WTC11 (cell line): ENCODE measurements at regions not wholly inside any gene's neighbourhood (a gene's known extent, or its start where the extent isn't known, plus 50 kb on each side); places are given as distances from the start of the nearest gene placed in this dataset.

Experiments
- ATAC-seq: fragments of 200-7000 bp; cut with Tn5 transposase; 2 replicates; pipeline ENCODE4 v1.10.0; 2021; ENCODE audit warnings: mild to moderate bottlenecking, moderate library complexity
- CTCF ChIA-PET: fragments of 300-600 bp; sonication (Branson Sonifier 250); formaldehyde crosslinking; loops from one replicate; lab custom pipeline; 2021; ENCODE audit warnings: antibody characterized with exemption; lab: Charles Lee
- POLR2A ChIA-PET: fragments of 350-600 bp; sonication (Branson Sonifier 250); formaldehyde crosslinking; loops from one replicate; lab custom pipeline; 2021; ENCODE audit warnings: antibody characterized with exemption; lab: Charles Lee
- DNase-seq: peaks from one replicate; pipeline ENCODE4 v3.0.0; 2021; ENCODE audit warnings: low spot score
- H3K27ac Mint-ChIP-seq: 2 replicates; pipeline ENCODE4 v1.8.0; 2021; ENCODE audit warnings: mixed read lengths
- H3K27me3 Mint-ChIP-seq: 2 replicates; pipeline ENCODE4 v1.8.0; 2021; ENCODE audit warnings: low read depth, mild to moderate bottlenecking, moderate library complexity, mixed read lengths
- H3K36me3 Mint-ChIP-seq: 2 replicates; pipeline ENCODE4 v1.8.0; 2021; ENCODE audit warnings: mixed read lengths
- H3K4me1 Mint-ChIP-seq: 2 replicates; pipeline ENCODE4 v1.8.0; 2022; ENCODE audit warnings: mixed read lengths
- H3K4me3 Mint-ChIP-seq: 2 replicates; pipeline ENCODE4 v1.8.0; 2021; ENCODE audit warnings: mild to moderate bottlenecking, moderate library complexity, mixed read lengths
- H3K9me3 Mint-ChIP-seq: 2 replicates; pipeline ENCODE4 v1.8.0; 2021; ENCODE audit warnings: mixed read lengths
- CBFB ChIP-seq: sonication (generic); formaldehyde crosslinking; IDR thresholded peaks from 2 replicates; pipeline ENCODE4 v1.8.1; 2022; ENCODE audit warnings: mild to moderate bottlenecking, low read depth, missing genetic modification reagents
- E2F1 ChIP-seq: sonication (generic); formaldehyde crosslinking; IDR thresholded peaks from 2 replicates; pipeline ENCODE4 v1.8.0; 2022; ENCODE audit warnings: mild to moderate bottlenecking, missing genetic modification reagents
- E2F5 ChIP-seq: sonication (generic); formaldehyde crosslinking; IDR thresholded peaks from 2 replicates; pipeline ENCODE4 v1.8.1; 2022; ENCODE audit warnings: mild to moderate bottlenecking, moderate library complexity, missing genetic modification reagents
- ELF4 ChIP-seq: sonication (generic); formaldehyde crosslinking; IDR thresholded peaks from 2 replicates; pipeline ENCODE4 v1.8.1; 2022; ENCODE audit warnings: low read depth, mild to moderate bottlenecking, moderate library complexity, missing genetic modification reagents
- FOXP4 ChIP-seq: sonication (generic); formaldehyde crosslinking; IDR thresholded peaks from 2 replicates; pipeline ENCODE4 v1.8.0; 2022; ENCODE audit warnings: mild to moderate bottlenecking, missing genetic modification reagents
- GRHL2 ChIP-seq: fragments of 250-450 bp; sonication (Bioruptor Pico); IDR thresholded peaks from 2 replicates; pipeline ENCODE4 v1.8.0; 2022; ENCODE audit warnings: mild to moderate bottlenecking, moderate library complexity; ENCODE audit not compliant: insufficient replicate concordance, severe bottlenecking
- HMGXB4 ChIP-seq: sonication (generic); formaldehyde crosslinking; IDR thresholded peaks from 2 replicates; pipeline ENCODE4 v1.8.1; 2023; ENCODE audit warnings: mild to moderate bottlenecking, moderate library complexity, missing genetic modification reagents
- IRF1 ChIP-seq: sonication (generic); formaldehyde crosslinking; IDR thresholded peaks from 2 replicates; pipeline ENCODE4 v1.8.0; 2023; ENCODE audit warnings: missing genetic modification reagents
- MLX ChIP-seq: sonication (generic); formaldehyde crosslinking; IDR thresholded peaks from 2 replicates; pipeline ENCODE4 v1.8.1; 2023; ENCODE audit warnings: mild to moderate bottlenecking, missing genetic modification reagents, moderate library complexity
- MXD4 ChIP-seq: fragments of 250-450 bp; sonication (Bioruptor Pico); IDR thresholded peaks from 2 replicates; pipeline ENCODE4 v1.8.0; 2021; ENCODE audit warnings: mild to moderate bottlenecking, moderate library complexity, borderline replicate concordance
- NR1H2 ChIP-seq: sonication (generic); formaldehyde crosslinking; IDR thresholded peaks from 2 replicates; pipeline ENCODE4 v1.9.0; 2021; ENCODE audit warnings: mild to moderate bottlenecking, moderate library complexity, missing genetic modification reagents
- OVOL2 ChIP-seq: fragments of 250-450 bp; sonication (Bioruptor Pico); IDR thresholded peaks from 2 replicates; pipeline ENCODE4 v1.9.0; 2021; ENCODE audit warnings: mild to moderate bottlenecking, borderline replicate concordance
- ZNF263 ChIP-seq: sonication (generic); formaldehyde crosslinking; IDR thresholded peaks from 2 replicates; pipeline ENCODE4 v1.8.1; 2022; ENCODE audit warnings: low read depth, mild to moderate bottlenecking, moderate library complexity, missing genetic modification reagents
- ZNF425 ChIP-seq: fragments of 250-450 bp; sonication (Bioruptor Pico); conservative IDR thresholded peaks from 2 replicates; pipeline ENCODE4 v1.9.0; 2021; ENCODE audit warnings: mild to moderate bottlenecking

GRCh38 chr22:27437570-27437969, 364.0 kb downstream of the MN1 start:
- H3K9me3 Mint-ChIP-seq, result peaks cover 3% of the 10 kb centered on the region
- POLR2A ChIA-PET, result no interaction called here

GRCh38 chr22:27438271-27438980, 363.1 kb downstream of the MN1 start:
- Mint-ChIP-seq H3K4me3 (no peak overlapping the region), H3K36me3 (no peaks in the 10 kb centered on the region), H3K27me3 (no peaks in the 10 kb centered on the region; the same call in 1 of the 2 replicates), H3K4me1 (peaks cover 61% of the 10 kb centered on the region), H3K9me3 (no peaks in the 10 kb centered on the region), H3K27ac (no peak overlapping the region)
- POLR2A ChIA-PET, result no interaction called here
- ATAC-seq, result no peak
- CTCF ChIA-PET, result interaction anchor here (0.5 to 1.0 kb wide), 2 partner anchors 21 to 783 kb away, joined by 3 to 4 read pairs; no protein-coding TSS in a partner anchor
- no peak for DNase-seq
- TF ChIP-seq MXD4 (CRISPR knock-in tag) (no peak), ZNF425 (CRISPR knock-in tag) (no peak), HMGXB4 (no peak), FOXP4 (CRISPR knock-in tag) (no peak), GRHL2 (CRISPR knock-in tag) (no peak), ELF4 (CRISPR knock-in tag) (no peak), ZNF263 (CRISPR knock-in tag) (no peak)

More at GRCh38 chr22:27437570-27437969, 364.0 kb downstream of the MN1 start:
- Mint-ChIP-seq H3K27ac (no peak overlapping the region), H3K4me3 (no peak overlapping the region), H3K36me3 (peaks cover 2% of the 10 kb centered on the region; the same call in 1 of the 2 replicates), H3K4me1 (peaks cover 57% of the 10 kb centered on the region), H3K27me3 (no peaks in the 10 kb centered on the region; the same call in 1 of the 2 replicates)
- CTCF ChIA-PET, result interaction anchor here (1.0 kb wide), 1 partner anchor 21 kb away, joined by 4 read pairs; no protein-coding TSS in a partner anchor
- ATAC-seq (no peak), DNase-seq (no peak)
- TF ChIP-seq IRF1 (CRISPR knock-in tag) (no peak), NR1H2 (CRISPR knock-in tag) (no peak), OVOL2 (CRISPR knock-in tag) (no peak), ZNF425 (CRISPR knock-in tag) (no peak), MLX (no peak), ZNF263 (CRISPR knock-in tag) (no peak), CBFB (no peak), E2F5 (no peak), E2F1 (CRISPR knock-in tag) (no peak), MXD4 (CRISPR knock-in tag) (no peak)
